ENCODE measurements at regions not wholly inside any gene's neighbourhood (a gene's known extent, or its start where the extent isn't known, plus 50 kb on each side); places are given as distances from the start of the nearest gene placed in this dataset.

DNA sequence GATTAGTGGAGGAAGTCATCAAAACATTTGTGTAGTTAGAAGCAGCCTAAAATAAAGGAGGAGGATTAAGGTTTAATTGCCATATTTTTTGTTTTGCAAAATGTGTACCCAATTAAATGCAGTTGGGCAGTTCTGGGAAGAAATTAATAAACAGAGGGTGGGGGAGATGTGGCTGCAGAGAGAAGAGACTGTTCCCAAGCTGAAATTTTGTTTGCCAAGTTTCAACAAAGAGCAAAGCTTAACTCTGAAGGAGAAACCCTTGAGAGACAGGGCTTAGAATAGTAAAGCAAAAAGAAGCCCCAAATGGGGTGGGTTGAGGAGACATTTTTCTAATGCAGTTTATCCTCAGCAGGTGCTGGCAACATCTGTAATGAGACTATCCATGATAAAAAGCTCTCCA, 298.0 kb upstream of the NRP1 start:
- H3K36me3 Mint-ChIP-seq (ENCODE audit: low read depth): no peaks in the 10 kb centered on the region
- ATAC-seq (replicated peaks): no peak
- H3K4me3 Mint-ChIP-seq: no peak overlapping the region
- H3K27ac Mint-ChIP-seq: no peak overlapping the region
- no peaks in the 10 kb centered on the region for H3K4me1 Mint-ChIP-seq
- no peaks in the 10 kb centered on the region for H3K9me3 Mint-ChIP-seq
- peaks cover 24% of the 10 kb centered on the region for H3K27me3 Mint-ChIP-seq

DNA sequence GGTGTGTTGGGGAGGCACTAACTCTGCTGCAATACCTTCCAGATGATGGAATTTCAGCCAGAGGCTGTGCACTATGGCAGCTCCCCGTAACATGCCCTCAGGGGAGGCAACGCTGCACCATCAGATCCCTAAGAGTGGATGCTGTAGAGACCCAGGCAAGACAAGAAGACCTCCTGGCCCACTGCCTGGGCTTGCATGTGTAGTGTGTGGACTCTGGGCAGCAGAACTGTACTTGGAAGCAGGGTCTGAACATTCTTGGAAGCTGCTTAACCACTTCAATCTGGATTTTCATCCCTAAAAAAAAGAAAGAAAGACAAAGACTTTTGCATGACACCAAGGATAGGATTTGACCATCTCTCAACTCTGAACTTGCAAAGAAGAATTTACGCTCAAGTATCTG, 297.5 kb upstream of the NRP1 start:
- Mint-ChIP-seq H3K36me3 (ENCODE audit: low read depth) (no peaks in the 10 kb centered on the region), H3K4me1 (no peaks in the 10 kb centered on the region), H3K27ac (no peak overlapping the region), H3K9me3 (no peaks in the 10 kb centered on the region), H3K27me3 (peaks cover 23% of the 10 kb centered on the region), H3K4me3 (no peak overlapping the region)
- no peak for ATAC-seq (replicated peaks)

DNA sequence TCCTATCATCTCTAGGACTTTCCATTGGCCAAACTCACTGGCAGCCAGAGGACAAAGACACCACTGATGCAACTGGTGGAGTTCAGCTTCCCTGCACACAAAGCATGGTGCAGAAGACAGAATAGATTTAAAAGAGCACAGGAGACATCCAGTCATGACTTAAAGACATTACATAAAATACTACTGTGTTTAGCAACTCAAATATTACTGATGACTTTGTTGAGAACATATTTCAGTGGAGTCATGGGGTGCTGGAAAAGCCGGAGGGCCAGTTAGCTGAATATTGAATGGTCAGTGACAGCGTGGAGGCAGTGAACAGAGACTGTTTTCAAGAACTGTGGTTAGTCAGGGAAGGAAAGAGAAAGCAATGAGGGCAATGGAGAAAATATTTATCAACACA, 296.3 kb upstream of the NRP1 start:
- H3K27ac Mint-ChIP-seq: no peak overlapping the region
- no peak for ATAC-seq (replicated peaks)
- H3K27me3 Mint-ChIP-seq: peaks cover 23% of the 10 kb centered on the region
- H3K9me3 Mint-ChIP-seq: no peaks in the 10 kb centered on the region
- H3K4me1 Mint-ChIP-seq: no peaks in the 10 kb centered on the region
- no peak overlapping the region for H3K4me3 Mint-ChIP-seq
- H3K36me3 Mint-ChIP-seq (ENCODE audit: low read depth): no peaks in the 10 kb centered on the region

GRCh38 chr10:33627611-33628010, 293.1 kb upstream of the NRP1 start:
- Mint-ChIP-seq H3K27me3 (peaks cover 24% of the 10 kb centered on the region), H3K4me1 (no peaks in the 10 kb centered on the region), H3K9me3 (no peaks in the 10 kb centered on the region), H3K36me3 (ENCODE audit: low read depth) (no peaks in the 10 kb centered on the region), H3K27ac (no peak overlapping the region), H3K4me3 (no peak overlapping the region)
- ATAC-seq (replicated peaks): no peak

GRCh38 chr10:33626798-33627466, 292.5 kb upstream of the NRP1 start:
- Mint-ChIP-seq H3K27ac (no peak overlapping the region), H3K4me1 (no peaks in the 10 kb centered on the region), H3K27me3 (peaks cover 24% of the 10 kb centered on the region), H3K9me3 (no peaks in the 10 kb centered on the region), H3K36me3 (ENCODE audit: low read depth) (no peaks in the 10 kb centered on the region), H3K4me3 (no peak overlapping the region)
- ATAC-seq (replicated peaks): no peak

DNA sequence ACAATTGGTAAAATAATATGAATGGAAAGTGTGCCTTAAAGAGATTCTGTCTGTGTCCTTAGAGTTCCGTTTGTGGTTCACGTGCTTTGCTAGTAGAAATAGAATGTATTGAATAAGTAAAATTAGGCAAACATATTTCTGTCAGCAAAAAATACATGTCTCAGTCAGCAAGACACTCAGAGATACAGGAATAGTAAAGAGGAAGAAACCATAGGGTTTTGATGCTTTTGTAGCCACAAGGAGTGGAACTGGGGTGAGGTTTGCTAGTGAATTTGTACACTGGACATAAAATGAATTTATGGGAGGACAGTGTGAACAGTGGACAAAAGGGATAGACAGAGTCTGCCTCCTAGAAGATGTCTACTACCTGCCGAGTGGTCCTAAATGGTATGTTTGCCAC, 289.2 kb upstream of the NRP1 start:
- Mint-ChIP-seq H3K4me3 (no peak overlapping the region), H3K27me3 (peaks cover 15% of the 10 kb centered on the region), H3K27ac (no peak overlapping the region), H3K9me3 (no peaks in the 10 kb centered on the region), H3K4me1 (no peaks in the 10 kb centered on the region), H3K36me3 (ENCODE audit: low read depth) (no peaks in the 10 kb centered on the region)
- ATAC-seq (replicated peaks): no peak

DNA sequence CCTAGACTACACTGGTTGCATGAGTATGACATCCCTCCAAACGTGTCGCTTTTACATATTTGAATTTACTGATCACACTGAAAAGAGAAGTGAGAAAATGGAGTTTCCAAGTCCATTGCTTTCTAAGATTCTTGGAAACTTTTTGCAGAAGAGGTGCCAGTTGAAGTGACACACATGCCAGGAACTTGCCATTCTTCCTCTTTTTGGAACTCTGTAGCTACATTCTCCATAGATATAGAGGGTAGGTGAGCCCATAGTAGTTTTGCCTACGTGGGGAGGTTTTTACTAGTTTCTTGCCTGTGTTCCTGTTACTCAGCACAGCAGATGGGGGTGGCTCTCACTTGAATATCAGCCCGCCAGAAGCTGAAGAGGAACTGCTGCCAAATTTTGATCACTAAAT, 286.6 kb upstream of the NRP1 start:
- H3K27me3 Mint-ChIP-seq: peaks cover 10% of the 10 kb centered on the region
- no peak overlapping the region for H3K4me3 Mint-ChIP-seq
- no peaks in the 10 kb centered on the region for H3K9me3 Mint-ChIP-seq
- H3K4me1 Mint-ChIP-seq: no peaks in the 10 kb centered on the region
- no peak for ATAC-seq (replicated peaks)
- H3K36me3 Mint-ChIP-seq (ENCODE audit: low read depth): no peaks in the 10 kb centered on the region
- no peak overlapping the region for H3K27ac Mint-ChIP-seq

GRCh38 chr10:33618196-33618595, 283.7 kb upstream of the NRP1 start:
- H3K27ac Mint-ChIP-seq: no peak overlapping the region
- H3K27me3 Mint-ChIP-seq: peaks cover 11% of the 10 kb centered on the region
- no peak for ATAC-seq (replicated peaks)
- H3K4me3 Mint-ChIP-seq: no peak overlapping the region
- H3K4me1 Mint-ChIP-seq: no peaks in the 10 kb centered on the region
- H3K36me3 Mint-ChIP-seq (ENCODE audit: low read depth): no peaks in the 10 kb centered on the region
- no peaks in the 10 kb centered on the region for H3K9me3 Mint-ChIP-seq

DNA sequence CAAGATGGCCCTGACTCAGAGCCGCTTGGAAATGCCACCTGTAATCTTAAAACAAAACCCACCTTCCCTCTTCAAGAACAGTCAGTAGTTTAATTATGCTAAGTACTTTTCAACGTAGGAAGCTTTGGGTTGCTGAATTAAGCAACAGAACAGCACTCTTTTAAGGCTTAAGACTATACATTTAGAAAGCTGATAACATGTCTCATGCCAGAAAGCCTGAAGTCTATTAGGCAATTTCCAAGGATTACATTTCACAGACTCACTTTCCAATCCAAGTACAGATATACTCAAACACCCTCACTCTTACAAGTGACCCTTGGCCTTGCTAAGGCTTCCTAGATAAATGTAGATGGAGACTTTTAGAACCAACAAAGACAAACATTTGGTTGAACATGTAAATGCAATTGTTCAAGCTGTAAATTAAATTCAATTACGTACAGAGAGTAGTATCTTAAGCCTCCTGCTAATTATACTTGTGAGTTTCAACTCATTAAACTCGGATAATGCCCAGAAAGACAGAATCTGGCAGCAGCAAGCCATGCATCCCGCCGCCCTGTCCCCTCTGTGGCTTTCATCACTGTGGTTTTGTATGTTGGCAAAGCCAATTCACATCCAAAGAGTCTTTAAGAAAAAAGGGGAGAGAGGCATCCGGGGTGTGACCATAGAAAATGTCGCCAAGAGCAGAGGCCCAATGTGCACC, 283.1 kb upstream of the NRP1 start:
- Mint-ChIP-seq H3K36me3 (ENCODE audit: low read depth) (no peaks in the 10 kb centered on the region), H3K9me3 (peaks cover 4% of the 10 kb centered on the region), H3K4me3 (no peak overlapping the region), H3K27me3 (peaks cover 11% of the 10 kb centered on the region), H3K4me1 (peaks cover 6% of the 10 kb centered on the region), H3K27ac (no peak overlapping the region)
- no peak for ATAC-seq (replicated peaks)

DNA sequence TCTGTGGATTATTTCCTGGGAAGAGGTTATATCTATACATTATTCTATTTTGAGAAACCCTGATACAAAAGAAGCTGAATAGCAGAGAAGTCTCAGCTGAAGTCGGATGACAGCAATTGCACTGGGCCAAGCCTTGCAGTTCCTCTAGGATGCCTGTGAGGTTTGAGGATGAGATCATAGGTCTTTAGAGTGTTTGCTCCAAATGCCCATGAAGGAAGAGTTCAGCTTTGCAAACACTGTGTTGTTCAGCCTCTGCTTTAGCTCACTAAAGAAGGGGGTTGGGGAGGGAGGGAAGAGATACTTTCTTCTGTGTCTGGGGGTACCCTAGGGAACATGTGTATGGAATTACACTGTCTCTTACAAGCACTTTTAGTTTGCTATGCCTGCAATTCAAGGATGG, 282.5 kb upstream of the NRP1 start:
- Mint-ChIP-seq H3K4me1 (peaks cover 6% of the 10 kb centered on the region), H3K27me3 (peaks cover 11% of the 10 kb centered on the region), H3K9me3 (peaks cover 4% of the 10 kb centered on the region), H3K27ac (no peak overlapping the region), H3K36me3 (ENCODE audit: low read depth) (no peaks in the 10 kb centered on the region), H3K4me3 (no peak overlapping the region)
- ATAC-seq (replicated peaks): no peak

DNA sequence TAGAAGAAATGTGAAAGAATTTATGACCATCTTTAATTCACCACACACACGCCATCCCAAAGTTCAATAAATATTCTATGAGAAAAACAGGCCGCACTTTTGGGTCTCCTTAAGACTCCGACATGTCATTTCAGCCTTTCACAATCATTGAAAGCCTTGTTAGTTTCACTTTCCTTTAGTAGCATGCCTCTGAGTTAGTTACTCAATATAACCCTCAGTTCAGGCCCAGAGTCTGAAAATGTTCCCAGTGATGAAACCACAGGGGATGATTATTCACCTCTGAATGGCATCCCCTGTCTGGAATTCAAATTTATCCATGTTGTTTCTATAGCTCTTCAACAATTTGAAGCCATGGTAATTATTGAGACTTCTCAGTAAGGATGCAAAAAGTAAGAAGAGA, 278.1 kb upstream of the NRP1 start:
- ATAC-seq (replicated peaks): peak; percentile 81
- Mint-ChIP-seq H3K9me3 (peaks cover 10% of the 10 kb centered on the region), H3K36me3 (ENCODE audit: low read depth) (no peaks in the 10 kb centered on the region), H3K27ac (no peak overlapping the region), H3K4me3 (no peak overlapping the region), H3K27me3 (peaks cover 8% of the 10 kb centered on the region), H3K4me1 (peaks cover 6% of the 10 kb centered on the region)

- H3K36me3 Mint-ChIP-seq (ENCODE audit: low read depth): no peaks in the 10 kb centered on the region
- H3K27ac Mint-ChIP-seq: no peak overlapping the region
- H3K4me3 Mint-ChIP-seq: no peak overlapping the region
- H3K9me3 Mint-ChIP-seq: peaks cover 10% of the 10 kb centered on the region
- ATAC-seq (replicated peaks): no peak
- peaks cover 6% of the 10 kb centered on the region for H3K4me1 Mint-ChIP-seq
- H3K27me3 Mint-ChIP-seq: peaks cover 8% of the 10 kb centered on the region
These were observed 277.6 kb upstream of the NRP1 start for GRCh38 chr10:33612116-33612515.

DNA sequence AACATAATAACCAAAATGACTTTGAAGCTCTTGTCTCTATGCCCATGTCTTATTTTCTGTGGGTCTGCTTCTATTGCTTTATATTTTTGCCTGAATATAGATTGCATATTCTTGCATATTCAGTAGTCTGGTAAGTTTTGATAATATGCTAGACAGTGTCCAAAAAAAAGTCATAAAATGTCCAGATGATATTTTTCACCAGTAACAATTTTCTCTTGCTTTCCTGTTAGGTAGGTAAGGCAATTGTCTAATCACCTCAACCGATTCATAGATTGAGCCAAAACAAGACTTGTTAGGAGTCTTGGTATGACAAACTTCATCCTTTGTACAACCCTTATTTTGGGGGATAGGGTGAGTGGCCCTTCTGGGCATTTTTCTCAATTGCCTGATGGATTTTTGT, 277.0 kb upstream of the NRP1 start:
- Mint-ChIP-seq H3K36me3 (ENCODE audit: low read depth) (no peaks in the 10 kb centered on the region), H3K4me3 (no peak overlapping the region), H3K4me1 (peaks cover 6% of the 10 kb centered on the region), H3K27ac (no peak overlapping the region), H3K9me3 (peaks cover 10% of the 10 kb centered on the region), H3K27me3 (peaks cover 11% of the 10 kb centered on the region)
- no peak for ATAC-seq (replicated peaks)

GRCh38 chr10:33609546-33609945, 275.1 kb upstream of the NRP1 start:
- peaks cover 6% of the 10 kb centered on the region for H3K4me1 Mint-ChIP-seq
- peaks cover 10% of the 10 kb centered on the region for H3K9me3 Mint-ChIP-seq
- no peak overlapping the region for H3K4me3 Mint-ChIP-seq
- H3K27me3 Mint-ChIP-seq: peaks cover 11% of the 10 kb centered on the region
- H3K27ac Mint-ChIP-seq: no peak overlapping the region
- H3K36me3 Mint-ChIP-seq (ENCODE audit: low read depth): no peaks in the 10 kb centered on the region
- no peak for ATAC-seq (replicated peaks)

DNA sequence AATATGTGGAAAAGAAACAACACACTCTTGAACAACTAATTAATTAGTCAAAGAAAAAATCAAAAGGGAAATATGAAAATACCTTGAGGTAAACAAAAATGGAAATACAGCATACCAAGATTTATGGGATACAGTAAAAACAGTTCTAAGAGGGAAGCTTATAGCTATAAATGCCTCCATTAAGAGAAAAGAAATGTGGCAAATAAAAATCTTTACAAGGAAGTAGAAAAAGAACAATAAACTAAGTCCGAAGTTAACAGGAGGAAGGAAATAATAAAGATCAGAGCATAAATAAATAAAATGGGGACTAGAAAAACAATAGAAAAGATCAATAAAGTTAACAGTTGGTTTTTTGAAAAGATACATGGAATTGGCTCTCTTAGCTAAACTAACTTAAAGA, 267.8 kb upstream of the NRP1 start:
- H3K27me3 Mint-ChIP-seq: peaks cover 18% of the 10 kb centered on the region
- H3K4me3 Mint-ChIP-seq: no peak overlapping the region
- H3K4me1 Mint-ChIP-seq: no peaks in the 10 kb centered on the region
- H3K27ac Mint-ChIP-seq: no peak overlapping the region
- no peaks in the 10 kb centered on the region for H3K36me3 Mint-ChIP-seq (ENCODE audit: low read depth)
- ATAC-seq (replicated peaks): no peak
- peaks cover 10% of the 10 kb centered on the region for H3K9me3 Mint-ChIP-seq
